CD8-positive, alpha-beta memory T cell (primary cell): ENCODE measurements at regions not wholly inside any gene's neighbourhood (a gene's known extent, or its start where the extent isn't known, plus 50 kb on each side); places are given as distances from the start of the nearest gene placed in this dataset.

Experiments used
- CTCF ChIA-PET: fragments of 350-600 bp; sonication (Branson Sonifier 250); formaldehyde crosslinking; loops from one replicate; lab custom pipeline; 2021; ENCODE audit warnings: antibody characterized with exemption; lab: Charles Lee
- POLR2A ChIA-PET: fragments of 350-600 bp; sonication (Branson Sonifier 250); formaldehyde crosslinking; loops from one replicate; lab custom pipeline; 2021; ENCODE audit warnings: antibody characterized with exemption; lab: Charles Lee
- DNase-seq, 5 donors: peaks; one replicate each; pipeline versions ENCODE4 v3.0.0 to v3.0.0-alpha.2; 2020 to 2022; ENCODE audit warnings: mixed read lengths in 1 of 5
- H3K27ac ChIP-seq: one replicate; pipeline ENCODE4 v1.7.0; 2013; ENCODE audit warnings: low read depth, mild to moderate bottlenecking, low read length, moderate library complexity
- H3K27me3 ChIP-seq: 2 replicates; pipeline ENCODE4 v1.7.0; 2013; ENCODE audit warnings: low read length, mild to moderate bottlenecking; ENCODE audit not compliant: insufficient read depth, poor library complexity, severe bottlenecking
- H3K36me3 ChIP-seq: 2 replicates; pipeline ENCODE4 v1.7.0; 2013; ENCODE audit warnings: mild to moderate bottlenecking, low read length, moderate library complexity; ENCODE audit not compliant: insufficient read depth
- H3K4me1 ChIP-seq: 2 replicates; pipeline ENCODE4 v1.7.0; 2013; ENCODE audit warnings: mild to moderate bottlenecking, low read length, moderate library complexity; ENCODE audit not compliant: insufficient read depth
- H3K4me3 ChIP-seq: 2 replicates; pipeline ENCODE4 v1.7.0; 2013; ENCODE audit warnings: mild to moderate bottlenecking, low read length
- H3K9me3 ChIP-seq: 2 replicates; pipeline ENCODE4 v1.7.0; 2013; ENCODE audit warnings: mild to moderate bottlenecking, low read length
- H3K27ac Mint-ChIP-seq, 8 donors: one replicate each; pipeline ENCODE4 v1.8.0; 2020 to 2021; ENCODE audit warnings: mixed read lengths in 8 of 8, mild to moderate bottlenecking in 6 of 8, inconsistent platforms in 3 of 8, moderate library complexity in 3 of 8
- H3K27me3 Mint-ChIP-seq, 2 donors: one replicate each; pipeline ENCODE4 v1.8.0; 2020 to 2021; ENCODE audit warnings: mixed read lengths in 2 of 2, mild to moderate bottlenecking in 1 of 2, moderate library complexity in 1 of 2
- H3K36me3 Mint-ChIP-seq, 3 donors: one replicate each; pipeline ENCODE4 v1.8.0; 2020 to 2021; ENCODE audit warnings: mixed read lengths in 3 of 3, inconsistent platforms in 1 of 3, mild to moderate bottlenecking in 1 of 3
- H3K4me1 Mint-ChIP-seq, 3 donors: one replicate each; pipeline ENCODE4 v1.8.0; 2020 to 2021; ENCODE audit warnings: mixed read lengths in 3 of 3, inconsistent platforms in 1 of 3, mild to moderate bottlenecking in 1 of 3
- H3K4me3 Mint-ChIP-seq, 7 donors: one replicate each; pipeline ENCODE4 v1.8.0; 2020 to 2021; ENCODE audit warnings: mixed read lengths in 7 of 7, mild to moderate bottlenecking in 6 of 7, moderate library complexity in 4 of 7, inconsistent platforms in 2 of 7
- H3K9me3 Mint-ChIP-seq, 5 donors: one replicate each; pipeline ENCODE4 v1.8.0; 2020 to 2022; ENCODE audit warnings: mixed read lengths in 5 of 5, mild to moderate bottlenecking in 3 of 5, moderate library complexity in 2 of 5, inconsistent platforms in 1 of 5

DNA sequence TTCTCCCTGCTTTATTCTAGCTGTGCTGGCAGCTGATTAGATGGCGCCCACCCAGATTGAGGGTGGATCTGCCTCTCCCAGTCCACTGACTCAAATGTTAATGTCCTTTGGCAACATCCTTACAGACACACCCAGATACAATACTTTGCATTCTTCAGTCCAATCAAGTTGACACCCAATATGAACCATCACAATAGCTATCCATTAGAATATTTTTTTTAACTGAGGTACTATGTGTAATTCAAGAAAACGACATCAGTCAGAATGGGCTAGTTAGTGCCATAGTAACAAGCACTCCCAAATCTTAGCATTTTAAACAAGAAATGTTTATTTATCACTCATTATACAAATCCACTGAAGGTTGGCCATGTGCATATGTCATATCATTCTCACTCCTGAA is 723.1 kb downstream of the NR2F2 start:
- no peaks in the 10 kb centered on the region for H3K9me3 ChIP-seq
- ChIA-PET POLR2A (no interaction called here), CTCF (no interaction called here)
- H3K4me1 ChIP-seq, result no peaks in the 10 kb centered on the region
- H3K9me3 Mint-ChIP-seq, result peaks cover 0 to 10% (median 2%) of the 10 kb centered on the region in 5 donors
- no peaks in the 10 kb centered on the region for H3K27me3 ChIP-seq
- no peak overlapping the region for H3K27ac ChIP-seq
- H3K4me3 Mint-ChIP-seq, result no peak overlapping the region
- no peaks in the 10 kb centered on the region for H3K4me1 Mint-ChIP-seq
- DNase-seq, result no peak
- H3K27ac Mint-ChIP-seq, result no peak overlapping the region
- H3K4me3 ChIP-seq, result no peak overlapping the region
- H3K27me3 Mint-ChIP-seq, result no peaks in the 10 kb centered on the region
- no peaks in the 10 kb centered on the region for H3K36me3 ChIP-seq
- H3K36me3 Mint-ChIP-seq, result no peaks in the 10 kb centered on the region

DNA sequence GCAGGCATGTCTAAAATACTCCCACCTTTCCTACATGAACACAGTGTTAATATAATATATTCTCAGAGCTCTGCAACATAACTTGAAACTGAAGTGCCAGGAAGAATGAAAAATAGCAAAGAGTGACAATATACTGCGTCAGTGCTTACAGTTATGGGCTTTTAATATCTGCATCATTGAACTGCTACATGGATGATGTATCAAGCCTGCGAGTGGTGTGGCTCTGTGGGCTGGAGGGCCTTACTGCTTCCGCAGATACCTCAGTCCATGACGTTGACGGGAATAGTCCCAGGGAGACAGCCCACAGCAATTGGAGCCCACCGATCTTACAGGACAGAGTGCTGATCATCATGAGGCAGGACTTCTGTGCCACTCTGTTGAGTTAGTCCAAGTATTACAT is 727.0 kb downstream of the NR2F2 start:
- ChIA-PET POLR2A (no interaction called here), CTCF (no interaction called here)
- Histone ChIP-seq H3K27me3 (no peaks in the 10 kb centered on the region), H3K27ac (no peak overlapping the region), H3K36me3 (no peaks in the 10 kb centered on the region), H3K4me1 (no peaks in the 10 kb centered on the region), H3K9me3 (no peaks in the 10 kb centered on the region), H3K4me3 (no peak overlapping the region)
- Mint-ChIP-seq H3K36me3 (no peaks in the 10 kb centered on the region), H3K27ac (peak overlapping the region in 1 of 8 donors; percentile 31), H3K27me3 (no peaks in the 10 kb centered on the region), H3K9me3 (peaks cover 0 to 8% (median 2%) of the 10 kb centered on the region in 5 donors), H3K4me3 (no peak overlapping the region), H3K4me1 (no peaks in the 10 kb centered on the region)
- DNase-seq, result no peak

DNA sequence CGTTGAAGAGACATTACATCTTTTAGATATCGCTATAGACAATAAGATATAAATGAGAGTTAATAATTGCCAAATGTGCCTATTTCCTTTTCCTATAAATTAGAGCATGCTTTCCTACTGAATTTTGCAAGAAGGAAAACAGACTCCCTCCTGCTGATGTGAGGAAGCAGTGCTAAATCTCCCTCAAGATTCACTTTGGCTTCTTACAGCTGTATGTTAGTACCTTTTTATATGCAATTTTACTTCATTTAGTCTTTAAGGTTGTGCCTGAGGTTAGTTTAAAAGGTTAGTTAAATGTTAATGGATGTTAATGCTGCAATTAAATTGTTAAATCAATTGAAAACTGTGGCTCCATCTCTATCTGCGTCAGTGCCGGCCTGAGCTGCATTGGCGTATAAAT is 728.8 kb downstream of the NR2F2 start:
- Histone ChIP-seq H3K9me3 (no peaks in the 10 kb centered on the region), H3K4me3 (no peak overlapping the region), H3K27ac (no peak overlapping the region), H3K27me3 (no peaks in the 10 kb centered on the region), H3K4me1 (no peaks in the 10 kb centered on the region), H3K36me3 (no peaks in the 10 kb centered on the region)
- no peak overlapping the region for H3K4me3 Mint-ChIP-seq
- H3K9me3 Mint-ChIP-seq, result peaks cover 0 to 11% (median 3%) of the 10 kb centered on the region in 5 donors
- POLR2A ChIA-PET, result no interaction called here
- CTCF ChIA-PET, result no interaction called here
- no peak overlapping the region for H3K27ac Mint-ChIP-seq
- H3K4me1 Mint-ChIP-seq, result no peaks in the 10 kb centered on the region
- peaks cover 0 to 1% of the 10 kb centered on the region in 2 donors for H3K27me3 Mint-ChIP-seq
- DNase-seq, result no peak
- H3K36me3 Mint-ChIP-seq, result no peaks in the 10 kb centered on the region

DNA sequence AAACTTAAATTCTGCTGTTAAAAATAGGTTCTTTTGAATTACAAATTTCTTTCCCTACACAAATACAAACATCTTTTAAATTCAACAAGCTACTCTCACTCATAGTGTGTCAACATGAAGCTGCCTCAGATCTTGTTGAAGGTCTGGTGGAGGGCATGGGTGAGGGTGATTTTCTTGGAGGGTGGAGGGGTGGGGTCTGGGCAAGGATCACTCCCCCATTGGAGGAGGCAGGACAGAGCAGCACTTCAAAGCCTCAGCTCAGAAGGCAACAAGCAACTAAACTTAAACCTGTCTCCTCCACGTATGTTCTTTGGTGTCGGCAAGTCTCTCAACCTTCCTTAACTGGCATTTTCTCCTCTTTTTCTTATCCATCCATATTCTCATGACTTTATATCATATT is 730.9 kb downstream of the NR2F2 start:
- no peaks in the 10 kb centered on the region for H3K36me3 ChIP-seq
- H3K4me3 Mint-ChIP-seq, result no peak overlapping the region
- no peaks in the 10 kb centered on the region for H3K4me1 Mint-ChIP-seq
- POLR2A ChIA-PET, result no interaction called here
- no peaks in the 10 kb centered on the region for H3K4me1 ChIP-seq
- no peak overlapping the region for H3K4me3 ChIP-seq
- peaks cover 3 to 9% (median 6%) of the 10 kb centered on the region in 5 donors for H3K9me3 Mint-ChIP-seq
- CTCF ChIA-PET, result no interaction called here
- H3K9me3 ChIP-seq, result no peaks in the 10 kb centered on the region
- H3K27me3 Mint-ChIP-seq, result peaks cover 0 to 1% of the 10 kb centered on the region in 2 donors
- H3K36me3 Mint-ChIP-seq, result no peaks in the 10 kb centered on the region
- H3K27ac ChIP-seq, result no peak overlapping the region
- no peaks in the 10 kb centered on the region for H3K27me3 ChIP-seq
- DNase-seq, result no peak
- H3K27ac Mint-ChIP-seq, result no peak overlapping the region

GRCh38 chr15:97071668-97072067 is 741.2 kb downstream of the NR2F2 start:
- Mint-ChIP-seq H3K36me3 (no peaks in the 10 kb centered on the region), H3K27me3 (no peaks in the 10 kb centered on the region), H3K4me3 (no peak overlapping the region), H3K9me3 (peaks cover 5 to 13% (median 9%) of the 10 kb centered on the region in 5 donors), H3K27ac (no peak overlapping the region), H3K4me1 (no peaks in the 10 kb centered on the region)
- no peaks in the 10 kb centered on the region for H3K27me3 ChIP-seq
- no peak overlapping the region for H3K4me3 ChIP-seq
- POLR2A ChIA-PET, result no interaction called here
- no peaks in the 10 kb centered on the region for H3K36me3 ChIP-seq
- DNase-seq, result no peak
- H3K4me1 ChIP-seq, result no peaks in the 10 kb centered on the region
- CTCF ChIA-PET, result no interaction called here
- no peak overlapping the region for H3K27ac ChIP-seq
- H3K9me3 ChIP-seq, result no peaks in the 10 kb centered on the region

- POLR2A ChIA-PET, result no interaction called here
- Mint-ChIP-seq H3K9me3 (peaks cover 5 to 13% (median 9%) of the 10 kb centered on the region in 5 donors), H3K27me3 (no peaks in the 10 kb centered on the region), H3K4me3 (no peak overlapping the region), H3K4me1 (no peaks in the 10 kb centered on the region), H3K36me3 (no peaks in the 10 kb centered on the region), H3K27ac (no peak overlapping the region)
- Histone ChIP-seq H3K4me1 (no peaks in the 10 kb centered on the region), H3K27me3 (no peaks in the 10 kb centered on the region), H3K36me3 (no peaks in the 10 kb centered on the region), H3K4me3 (no peak overlapping the region), H3K9me3 (no peaks in the 10 kb centered on the region), H3K27ac (no peak overlapping the region)
- CTCF ChIA-PET, result no interaction called here
- DNase-seq, result no peak
Observed at GRCh38 chr15:97072545-97072944, 742.0 kb downstream of the NR2F2 start.

- CTCF ChIA-PET, result no interaction called here
- Mint-ChIP-seq H3K36me3 (no peaks in the 10 kb centered on the region), H3K4me3 (no peak overlapping the region), H3K4me1 (no peaks in the 10 kb centered on the region), H3K27ac (no peak overlapping the region), H3K27me3 (peaks cover 0 to 3% of the 10 kb centered on the region in 2 donors), H3K9me3 (peaks cover 5 to 11% (median 7%) of the 10 kb centered on the region in 5 donors)
- Histone ChIP-seq H3K4me3 (no peak overlapping the region), H3K4me1 (no peaks in the 10 kb centered on the region), H3K27ac (no peak overlapping the region), H3K27me3 (no peaks in the 10 kb centered on the region), H3K36me3 (no peaks in the 10 kb centered on the region), H3K9me3 (no peaks in the 10 kb centered on the region)
- no peak for DNase-seq
- POLR2A ChIA-PET, result no interaction called here
Observed at GRCh38 chr15:97076011-97076410, 745.5 kb downstream of the NR2F2 start.

GRCh38 chr15:97077975-97078374 is 747.5 kb downstream of the NR2F2 start:
- Histone ChIP-seq H3K27ac (no peak overlapping the region), H3K4me1 (no peaks in the 10 kb centered on the region), H3K27me3 (no peaks in the 10 kb centered on the region), H3K36me3 (no peaks in the 10 kb centered on the region), H3K4me3 (no peak overlapping the region), H3K9me3 (no peaks in the 10 kb centered on the region)
- Mint-ChIP-seq H3K27ac (no peak overlapping the region), H3K36me3 (no peaks in the 10 kb centered on the region), H3K4me1 (no peaks in the 10 kb centered on the region), H3K9me3 (peaks cover 4 to 11% (median 6%) of the 10 kb centered on the region in 5 donors), H3K27me3 (peaks cover 0 to 4% of the 10 kb centered on the region in 2 donors), H3K4me3 (no peak overlapping the region)
- ChIA-PET POLR2A (no interaction called here), CTCF (no interaction called here)
- no peak for DNase-seq

GRCh38 chr15:97078591-97078990 is 748.1 kb downstream of the NR2F2 start:
- no peaks in the 10 kb centered on the region for H3K36me3 Mint-ChIP-seq
- no peak for DNase-seq
- H3K27me3 ChIP-seq, result no peaks in the 10 kb centered on the region
- peaks cover 4 to 11% (median 8%) of the 10 kb centered on the region in 5 donors for H3K9me3 Mint-ChIP-seq
- H3K27me3 Mint-ChIP-seq, result peaks cover 0 to 4% of the 10 kb centered on the region in 2 donors
- H3K36me3 ChIP-seq, result no peaks in the 10 kb centered on the region
- POLR2A ChIA-PET, result no interaction called here
- H3K4me1 ChIP-seq, result no peaks in the 10 kb centered on the region
- no peaks in the 10 kb centered on the region for H3K4me1 Mint-ChIP-seq
- H3K4me3 ChIP-seq, result no peak overlapping the region
- no peaks in the 10 kb centered on the region for H3K9me3 ChIP-seq
- H3K27ac ChIP-seq, result no peak overlapping the region
- no peak overlapping the region for H3K4me3 Mint-ChIP-seq
- CTCF ChIA-PET, result no interaction called here
- no peak overlapping the region for H3K27ac Mint-ChIP-seq
